ENCODE measurements at regions not wholly inside any gene's neighbourhood (a gene's known extent, or its start where the extent isn't known, plus 50 kb on each side); places are given as distances from the start of the nearest gene placed in this dataset.

DNA sequence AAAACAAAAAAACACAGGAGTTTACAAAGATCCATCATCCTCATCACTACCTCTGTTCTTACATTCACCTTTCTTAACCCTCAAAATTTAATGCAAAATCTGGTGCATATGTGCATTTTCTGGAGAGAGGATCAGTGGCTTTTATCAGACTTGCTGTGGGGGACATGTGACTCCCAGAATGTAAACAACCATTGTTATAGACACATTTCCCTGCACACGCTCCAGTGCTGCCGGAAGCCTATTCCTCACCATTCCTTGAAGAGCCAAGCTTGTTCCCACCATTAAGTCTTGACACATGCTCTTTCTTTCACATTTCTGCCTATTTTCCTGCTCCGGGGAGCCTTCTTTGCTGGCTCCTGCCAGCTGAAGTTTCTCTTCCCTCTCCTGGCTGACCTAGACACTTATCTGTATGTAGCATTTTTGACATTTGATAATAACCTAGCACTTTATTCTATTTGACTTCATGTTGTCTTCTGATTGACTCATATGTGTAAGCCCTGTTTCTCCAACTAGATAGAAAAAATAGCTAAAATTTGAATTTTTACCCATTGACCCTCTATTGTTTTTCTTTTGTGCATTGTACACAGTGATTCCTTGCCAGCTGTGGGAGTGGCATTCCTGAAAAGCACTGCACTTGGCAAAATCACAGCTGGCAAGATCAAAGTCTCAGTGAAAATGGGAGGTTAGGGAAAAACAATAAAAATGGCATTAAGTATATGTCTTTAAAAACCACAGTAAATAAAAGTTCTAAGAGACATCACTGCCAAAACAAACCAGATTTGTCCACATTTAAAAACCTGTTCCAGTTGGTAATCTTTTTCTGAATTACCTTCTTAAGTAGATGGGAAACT, 76.8 kb upstream of the CIBAR2 start:
- TF ChIP-seq, protein P1, sequence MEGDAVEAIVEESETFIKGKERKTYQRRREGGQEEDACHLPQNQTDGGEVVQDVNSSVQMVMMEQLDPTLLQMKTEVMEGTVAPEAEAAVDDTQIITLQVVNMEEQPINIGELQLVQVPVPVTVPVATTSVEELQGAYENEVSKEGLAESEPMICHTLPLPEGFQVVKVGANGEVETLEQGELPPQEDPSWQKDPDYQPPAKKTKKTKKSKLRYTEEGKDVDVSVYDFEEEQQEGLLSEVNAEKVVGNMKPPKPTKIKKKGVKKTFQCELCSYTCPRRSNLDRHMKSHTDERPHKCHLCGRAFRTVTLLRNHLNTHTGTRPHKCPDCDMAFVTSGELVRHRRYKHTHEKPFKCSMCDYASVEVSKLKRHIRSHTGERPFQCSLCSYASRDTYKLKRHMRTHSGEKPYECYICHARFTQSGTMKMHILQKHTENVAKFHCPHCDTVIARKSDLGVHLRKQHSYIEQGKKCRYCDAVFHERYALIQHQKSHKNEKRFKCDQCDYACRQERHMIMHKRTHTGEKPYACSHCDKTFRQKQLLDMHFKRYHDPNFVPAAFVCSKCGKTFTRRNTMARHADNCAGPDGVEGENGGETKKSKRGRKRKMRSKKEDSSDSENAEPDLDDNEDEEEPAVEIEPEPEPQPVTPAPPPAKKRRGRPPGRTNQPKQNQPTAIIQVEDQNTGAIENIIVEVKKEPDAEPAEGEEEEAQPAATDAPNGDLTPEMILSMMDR (IDR thresholded peaks at IDR 0.05; ENCODE audit: low read depth, low read length): no peak
- no peak for TF ChIP-seq EZH2phosphoT487 (IDR thresholded peaks at IDR 0.05; ENCODE audit: low read depth)
